WTC11 (cell line): ENCODE measurements at regions not wholly inside any gene's neighbourhood (a gene's known extent, or its start where the extent isn't known, plus 50 kb on each side); places are given as distances from the start of the nearest gene placed in this dataset.

Experiments used
- CDX4 ChIP-seq: fragments of 250-450 bp; sonication (Bioruptor Pico); IDR thresholded peaks from 2 replicates; pipeline ENCODE4 v1.9.0; 2021; ENCODE audit warnings: moderate library complexity, mild to moderate bottlenecking, inconsistent platforms, borderline replicate concordance
- CTCF ChIP-seq: fragments of 200-600 bp; IDR thresholded peaks from 2 replicates; pipeline ENCODE4 v1.8.0; 2022; ENCODE audit warnings: antibody characterized with exemption
- E2F5 ChIP-seq: sonication (generic); formaldehyde crosslinking; IDR thresholded peaks from 2 replicates; pipeline ENCODE4 v1.8.1; 2022; ENCODE audit warnings: mild to moderate bottlenecking, moderate library complexity, missing genetic modification reagents
- ELF4 ChIP-seq: sonication (generic); formaldehyde crosslinking; IDR thresholded peaks from 2 replicates; pipeline ENCODE4 v1.8.1; 2022; ENCODE audit warnings: low read depth, mild to moderate bottlenecking, moderate library complexity, missing genetic modification reagents
- GRHL2 ChIP-seq: fragments of 250-450 bp; sonication (Bioruptor Pico); IDR thresholded peaks from 2 replicates; pipeline ENCODE4 v1.8.0; 2022; ENCODE audit warnings: mild to moderate bottlenecking, moderate library complexity; ENCODE audit not compliant: insufficient replicate concordance, severe bottlenecking
- SMAD3 ChIP-seq: sonication (generic); formaldehyde crosslinking; IDR thresholded peaks from 2 replicates; pipeline ENCODE4 v1.8.0; 2022; ENCODE audit warnings: missing genetic modification reagents, mild to moderate bottlenecking, borderline replicate concordance
- SP1 ChIP-seq: sonication (generic); formaldehyde crosslinking; conservative IDR thresholded peaks from 2 replicates; pipeline ENCODE4 v1.8.1; 2022; ENCODE audit warnings: missing genetic modification reagents
- TP53 ChIP-seq: sonication (generic); formaldehyde crosslinking; IDR thresholded peaks from 2 replicates; pipeline ENCODE4 v1.8.1; 2023; ENCODE audit warnings: mild to moderate bottlenecking, missing genetic modification reagents
- ZNF263 ChIP-seq: sonication (generic); formaldehyde crosslinking; IDR thresholded peaks from 2 replicates; pipeline ENCODE4 v1.8.1; 2022; ENCODE audit warnings: low read depth, mild to moderate bottlenecking, moderate library complexity, missing genetic modification reagents
- TF ChIP-seq, protein P1 (sequence below): sonication (generic); formaldehyde crosslinking; IDR thresholded peaks from 2 replicates; pipeline ENCODE4 v1.8.1; 2023; ENCODE audit warnings: mild to moderate bottlenecking, missing genetic modification reagents
- TF ChIP-seq, protein P2 (sequence below): sonication (generic); formaldehyde crosslinking; conservative IDR thresholded peaks from 2 replicates; pipeline ENCODE4 v1.8.1; 2023; ENCODE audit warnings: mild to moderate bottlenecking, low read depth, missing genetic modification reagents, moderate library complexity
- TF ChIP-seq, protein P3 (sequence below): sonication (generic); formaldehyde crosslinking; IDR thresholded peaks from 2 replicates; pipeline ENCODE4 v1.8.0; 2022; ENCODE audit warnings: mild to moderate bottlenecking, missing genetic modification reagents

DNA sequence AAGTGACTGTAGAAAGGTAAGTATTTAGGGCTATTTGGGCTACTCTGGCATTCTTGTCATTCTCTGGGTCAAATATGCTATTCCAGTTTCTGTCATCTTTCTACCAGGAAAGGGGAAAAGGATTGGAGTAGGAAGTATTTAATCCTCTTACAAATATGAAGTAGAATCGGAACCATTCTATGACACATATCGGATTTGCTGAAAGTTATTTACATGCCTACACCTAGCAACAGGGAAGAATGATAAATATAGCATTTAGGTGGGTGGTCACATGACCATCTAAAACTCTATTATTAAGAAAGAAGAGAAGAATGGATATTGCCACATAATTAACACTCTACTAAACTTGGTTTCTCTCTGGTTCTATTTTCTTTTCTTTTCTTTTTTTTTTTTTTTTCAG lies 1353.1 kb downstream of the ZPLD1 start:
- no peak for TF ChIP-seq CTCF
- TF ChIP-seq, protein P1, sequence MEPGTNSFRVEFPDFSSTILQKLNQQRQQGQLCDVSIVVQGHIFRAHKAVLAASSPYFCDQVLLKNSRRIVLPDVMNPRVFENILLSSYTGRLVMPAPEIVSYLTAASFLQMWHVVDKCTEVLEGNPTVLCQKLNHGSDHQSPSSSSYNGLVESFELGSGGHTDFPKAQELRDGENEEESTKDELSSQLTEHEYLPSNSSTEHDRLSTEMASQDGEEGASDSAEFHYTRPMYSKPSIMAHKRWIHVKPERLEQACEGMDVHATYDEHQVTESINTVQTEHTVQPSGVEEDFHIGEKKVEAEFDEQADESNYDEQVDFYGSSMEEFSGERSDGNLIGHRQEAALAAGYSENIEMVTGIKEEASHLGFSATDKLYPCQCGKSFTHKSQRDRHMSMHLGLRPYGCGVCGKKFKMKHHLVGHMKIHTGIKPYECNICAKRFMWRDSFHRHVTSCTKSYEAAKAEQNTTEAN: no peak
- TF ChIP-seq, protein P2, sequence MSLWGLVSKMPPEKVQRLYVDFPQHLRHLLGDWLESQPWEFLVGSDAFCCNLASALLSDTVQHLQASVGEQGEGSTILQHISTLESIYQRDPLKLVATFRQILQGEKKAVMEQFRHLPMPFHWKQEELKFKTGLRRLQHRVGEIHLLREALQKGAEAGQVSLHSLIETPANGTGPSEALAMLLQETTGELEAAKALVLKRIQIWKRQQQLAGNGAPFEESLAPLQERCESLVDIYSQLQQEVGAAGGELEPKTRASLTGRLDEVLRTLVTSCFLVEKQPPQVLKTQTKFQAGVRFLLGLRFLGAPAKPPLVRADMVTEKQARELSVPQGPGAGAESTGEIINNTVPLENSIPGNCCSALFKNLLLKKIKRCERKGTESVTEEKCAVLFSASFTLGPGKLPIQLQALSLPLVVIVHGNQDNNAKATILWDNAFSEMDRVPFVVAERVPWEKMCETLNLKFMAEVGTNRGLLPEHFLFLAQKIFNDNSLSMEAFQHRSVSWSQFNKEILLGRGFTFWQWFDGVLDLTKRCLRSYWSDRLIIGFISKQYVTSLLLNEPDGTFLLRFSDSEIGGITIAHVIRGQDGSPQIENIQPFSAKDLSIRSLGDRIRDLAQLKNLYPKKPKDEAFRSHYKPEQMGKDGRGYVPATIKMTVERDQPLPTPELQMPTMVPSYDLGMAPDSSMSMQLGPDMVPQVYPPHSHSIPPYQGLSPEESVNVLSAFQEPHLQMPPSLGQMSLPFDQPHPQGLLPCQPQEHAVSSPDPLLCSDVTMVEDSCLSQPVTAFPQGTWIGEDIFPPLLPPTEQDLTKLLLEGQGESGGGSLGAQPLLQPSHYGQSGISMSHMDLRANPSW (CRISPR knock-in tag): no peak
- no peak for TF ChIP-seq E2F5 (CRISPR knock-in tag)
- TF ChIP-seq ZNF263: no peak
- TF ChIP-seq GRHL2: no peak
- no peak for TF ChIP-seq SMAD3 (CRISPR knock-in tag)
- no peak for TF ChIP-seq SP1 (CRISPR knock-in tag)
- TF ChIP-seq CDX4: no peak
- no peak for TF ChIP-seq ELF4
- TF ChIP-seq, protein P3, sequence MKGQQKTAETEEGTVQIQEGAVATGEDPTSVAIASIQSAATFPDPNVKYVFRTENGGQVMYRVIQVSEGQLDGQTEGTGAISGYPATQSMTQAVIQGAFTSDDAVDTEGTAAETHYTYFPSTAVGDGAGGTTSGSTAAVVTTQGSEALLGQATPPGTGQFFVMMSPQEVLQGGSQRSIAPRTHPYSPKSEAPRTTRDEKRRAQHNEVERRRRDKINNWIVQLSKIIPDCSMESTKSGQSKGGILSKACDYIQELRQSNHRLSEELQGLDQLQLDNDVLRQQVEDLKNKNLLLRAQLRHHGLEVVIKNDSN: no peak
- TF ChIP-seq TP53 (CRISPR knock-in tag): no peak
